CD14-positive monocyte (primary cell): ENCODE measurements at regions not wholly inside any gene's neighbourhood (a gene's known extent, or its start where the extent isn't known, plus 50 kb on each side); places are given as distances from the start of the nearest gene placed in this dataset.

ENCODE experiments used
- DNase-seq, 3 donors: peaks; one replicate each; pipeline ENCODE4 v3.0.0-alpha.2; 2011 to 2022
- H2AFZ ChIP-seq: 2 replicates; pipeline ENCODE4 v1.6.0; 2012; ENCODE audit warnings: mild to moderate bottlenecking, low read depth, low read length, inconsistent platforms; ENCODE audit not compliant: insufficient read depth, poor library complexity, severe bottlenecking
- H3K27ac ChIP-seq, 2 donors: 1 replicate in 1 of 2; 2 replicates in 1 of 2; pipeline ENCODE4 v1.5.1; 2012 to 2013; ENCODE audit warnings: low read length in 2 of 2, control low read depth in 1 of 2, inconsistent platforms in 1 of 2, low read depth in 1 of 2, mild to moderate bottlenecking in 1 of 2
- H3K27me3 ChIP-seq, 2 donors: one replicate each; pipeline versions ENCODE4 v1.6.0 to v1.6.1; 2011 to 2013; ENCODE audit warnings: low read length in 2 of 2; ENCODE audit not compliant: control insufficient read depth in 2 of 2, insufficient read depth in 2 of 2
- H3K36me3 ChIP-seq, 2 donors: replicated peaks in 1 of 2; 1 replicate in 1 of 2; 2 replicates in 1 of 2; pipeline versions ENCODE4 v1.5.1 to v1.6.1; 2012 to 2013; ENCODE audit warnings: low read length in 2 of 2, control low read depth in 1 of 2, inconsistent platforms in 1 of 2, mild to moderate bottlenecking in 1 of 2; ENCODE audit not compliant: insufficient read depth in 2 of 2, control insufficient read depth in 1 of 2
- H3K4me1 ChIP-seq, 2 donors: 1 replicate in 1 of 2; 2 replicates in 1 of 2; pipeline versions ENCODE4 v1.5.1 to v1.6.1; 2012 to 2013; ENCODE audit warnings: low read length in 2 of 2, control low read depth in 1 of 2, inconsistent platforms in 1 of 2, mild to moderate bottlenecking in 1 of 2, moderate library complexity in 1 of 2; ENCODE audit not compliant: insufficient read depth in 2 of 2, control insufficient read depth in 1 of 2
- H3K4me2 ChIP-seq: replicated peaks from 2 replicates; pipeline ENCODE3; 2012; ENCODE audit warnings: low read length, moderate library complexity, mild to moderate bottlenecking; ENCODE audit not compliant: poor library complexity, severe bottlenecking; ENCODE audit errors: extremely low read depth
- H3K4me3 ChIP-seq, 3 experiments: fragments of 200-600 bp in 1 of 3; sonication (generic) in 1 of 3; replicated peaks in 1 of 3; 1 replicate in 2 of 3; 2 replicates in 1 of 3; pipeline ENCODE4 v1.5.1; 2011 to 2013; ENCODE audit warnings: low read length in 3 of 3, mild to moderate bottlenecking in 3 of 3, control low read depth in 2 of 3, low read depth in 2 of 3, inconsistent platforms in 1 of 3, moderate library complexity in 1 of 3
- H3K79me2 ChIP-seq: 2 replicates; pipeline ENCODE4 v1.6.0; 2012; ENCODE audit warnings: mild to moderate bottlenecking, control low read depth, inconsistent platforms, low read length, moderate library complexity; ENCODE audit not compliant: insufficient read depth
- H3K9ac ChIP-seq: 2 replicates; pipeline ENCODE4 v1.6.0; 2017; ENCODE audit warnings: low read length, mild to moderate bottlenecking; ENCODE audit not compliant: insufficient read depth, poor library complexity, severe bottlenecking
- H3K9me3 ChIP-seq, 2 donors: replicated peaks in 1 of 2; 1 replicate in 1 of 2; 2 replicates in 1 of 2; pipeline versions ENCODE4 v1.5.1 to v1.6.1; 2012 to 2013; ENCODE audit warnings: low read length in 2 of 2, control low read depth in 1 of 2; ENCODE audit not compliant: control insufficient read depth in 1 of 2, insufficient read depth in 1 of 2
- H4K20me1 ChIP-seq: 2 replicates; pipeline ENCODE4 v1.6.0; 2012; ENCODE audit warnings: mild to moderate bottlenecking, low read length, control low read depth, moderate library complexity; ENCODE audit not compliant: insufficient read depth
- H3K27ac Mint-ChIP-seq, 7 donors: one replicate each; pipeline ENCODE4 v1.8.0; 2020; ENCODE audit warnings: mild to moderate bottlenecking in 7 of 7, mixed read lengths in 7 of 7, moderate library complexity in 6 of 7, inconsistent platforms in 2 of 7
- H3K27me3 Mint-ChIP-seq, 3 donors: one replicate each; pipeline ENCODE4 v1.8.0; 2021 to 2022; ENCODE audit warnings: low read depth in 3 of 3, mild to moderate bottlenecking in 3 of 3, mixed read lengths in 3 of 3, moderate library complexity in 3 of 3, inconsistent platforms in 1 of 3
- H3K36me3 Mint-ChIP-seq, 2 donors: one replicate each; pipeline ENCODE4 v1.8.0; 2020; ENCODE audit warnings: mixed read lengths in 2 of 2, inconsistent platforms in 1 of 2, mild to moderate bottlenecking in 1 of 2
- H3K4me1 Mint-ChIP-seq: one replicate; pipeline ENCODE4 v1.8.0; 2020; ENCODE audit warnings: mild to moderate bottlenecking, mixed read lengths
- H3K4me3 Mint-ChIP-seq, 2 donors: one replicate each; pipeline ENCODE4 v1.8.0; 2020; ENCODE audit warnings: mild to moderate bottlenecking in 2 of 2, mixed read lengths in 2 of 2, moderate library complexity in 1 of 2
- H3K9me3 Mint-ChIP-seq, 7 donors: one replicate each; pipeline ENCODE4 v1.8.0; 2020 to 2022; ENCODE audit warnings: mixed read lengths in 7 of 7, mild to moderate bottlenecking in 6 of 7, moderate library complexity in 6 of 7, inconsistent platforms in 2 of 7
- WGBS: methylation state at CpG from one replicate; pipeline ENCODE4 v1.1.5; 2013; ENCODE audit warnings: missing lambda C conversion rate; ENCODE audit not compliant: insufficient coverage; 5-methylcytosine and 5-hydroxymethylcytosine counted together
- intact Hi-C, 2 donors: fragments of 100-400 bp; cut with micrococcal nuclease; formaldehyde crosslinking; loops; one replicate each; pipeline versions ENCODE4 v1.15.0 to v1.15.1; 2023
- TF ChIP-seq, protein P1 (sequence below): fragments of 200-600 bp; IDR thresholded peaks from one replicate; pipeline ENCODE4 v1.8.0; 2022; ENCODE audit warnings: antibody characterized with exemption, mild to moderate bottlenecking

DNA sequence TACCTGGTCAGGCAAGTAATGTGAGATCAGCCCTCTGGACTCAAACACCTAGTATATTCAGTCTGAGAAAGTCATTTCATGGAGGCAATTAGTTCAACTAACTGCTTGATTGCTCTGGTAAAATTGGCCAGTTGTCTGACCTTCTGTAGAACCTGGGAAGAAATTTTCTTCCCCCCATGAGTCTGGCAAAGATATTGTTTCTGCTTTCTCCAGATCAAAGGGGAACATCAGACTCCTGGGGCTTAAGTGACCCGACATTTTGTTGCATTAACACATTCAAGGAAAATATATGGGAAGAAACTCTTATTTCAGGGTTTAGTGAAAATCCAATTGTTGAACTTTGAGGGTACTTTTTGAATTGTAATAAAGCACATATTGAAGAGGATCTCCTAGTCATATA, 375.1 kb downstream of the SUCLG1 start:
- no peaks in the 10 kb centered on the region for H3K4me1 ChIP-seq
- Mint-ChIP-seq H3K27ac (no peak overlapping the region), H3K4me1 (no peaks in the 10 kb centered on the region), H3K27me3 (peaks cover 0 to 3% (median 0%) of the 10 kb centered on the region in 3 donors), H3K36me3 (no peaks in the 10 kb centered on the region), H3K4me3 (no peak overlapping the region), H3K9me3 (no peaks in the 10 kb centered on the region)
- H3K4me2 ChIP-seq: no peak overlapping the region
- TF ChIP-seq, protein P1, sequence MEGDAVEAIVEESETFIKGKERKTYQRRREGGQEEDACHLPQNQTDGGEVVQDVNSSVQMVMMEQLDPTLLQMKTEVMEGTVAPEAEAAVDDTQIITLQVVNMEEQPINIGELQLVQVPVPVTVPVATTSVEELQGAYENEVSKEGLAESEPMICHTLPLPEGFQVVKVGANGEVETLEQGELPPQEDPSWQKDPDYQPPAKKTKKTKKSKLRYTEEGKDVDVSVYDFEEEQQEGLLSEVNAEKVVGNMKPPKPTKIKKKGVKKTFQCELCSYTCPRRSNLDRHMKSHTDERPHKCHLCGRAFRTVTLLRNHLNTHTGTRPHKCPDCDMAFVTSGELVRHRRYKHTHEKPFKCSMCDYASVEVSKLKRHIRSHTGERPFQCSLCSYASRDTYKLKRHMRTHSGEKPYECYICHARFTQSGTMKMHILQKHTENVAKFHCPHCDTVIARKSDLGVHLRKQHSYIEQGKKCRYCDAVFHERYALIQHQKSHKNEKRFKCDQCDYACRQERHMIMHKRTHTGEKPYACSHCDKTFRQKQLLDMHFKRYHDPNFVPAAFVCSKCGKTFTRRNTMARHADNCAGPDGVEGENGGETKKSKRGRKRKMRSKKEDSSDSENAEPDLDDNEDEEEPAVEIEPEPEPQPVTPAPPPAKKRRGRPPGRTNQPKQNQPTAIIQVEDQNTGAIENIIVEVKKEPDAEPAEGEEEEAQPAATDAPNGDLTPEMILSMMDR: no peak
- intact Hi-C loops: no loop called here
- H3K9me3 ChIP-seq: no peaks in the 10 kb centered on the region
- no peaks in the 10 kb centered on the region for H3K36me3 ChIP-seq
- H3K27me3 ChIP-seq: no peaks in the 10 kb centered on the region
- no peak overlapping the region for H3K9ac ChIP-seq
- H3K79me2 ChIP-seq: no peaks in the 10 kb centered on the region
- H2AFZ ChIP-seq: no peak overlapping the region
- no CpG with 5 or more reads among the region's 1 CpG for WGBS
- no peak overlapping the region for H3K4me3 ChIP-seq
- no peak overlapping the region for H3K27ac ChIP-seq
- DNase-seq: no peak
- H4K20me1 ChIP-seq: no peaks in the 10 kb centered on the region

DNA sequence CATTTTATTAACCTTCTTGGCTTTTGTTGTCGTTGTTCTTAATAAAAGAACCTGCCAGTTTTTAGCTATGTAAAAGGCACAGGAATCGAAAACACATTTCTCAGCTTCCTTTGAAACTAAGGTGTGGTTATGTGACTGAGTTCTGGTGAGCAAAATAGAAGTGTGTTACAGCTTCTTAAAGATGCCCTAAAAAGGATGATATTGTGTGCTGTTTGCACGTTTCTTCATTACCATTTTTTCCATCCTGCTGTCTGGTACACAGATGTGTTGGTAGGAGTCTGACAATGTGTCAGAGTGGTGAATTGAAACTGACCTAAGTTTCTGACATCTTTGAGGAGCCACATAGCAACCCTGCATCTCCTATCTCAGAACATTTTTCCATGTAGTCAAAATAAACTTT, 380.6 kb downstream of the SUCLG1 start:
- Histone ChIP-seq H3K4me3 (no peak overlapping the region), H3K9ac (no peak overlapping the region), H3K9me3 (no peaks in the 10 kb centered on the region), H3K79me2 (no peaks in the 10 kb centered on the region), H3K4me2 (no peak overlapping the region), H2AFZ (no peak overlapping the region), H4K20me1 (no peaks in the 10 kb centered on the region), H3K27ac (no peak overlapping the region), H3K4me1 (no peaks in the 10 kb centered on the region), H3K36me3 (no peaks in the 10 kb centered on the region), H3K27me3 (no peaks in the 10 kb centered on the region)
- whole genome bisulfite sequencing: no CpG with 5 or more reads among the region's 3 CpGs
- H3K27ac Mint-ChIP-seq: no peak overlapping the region
- no peak for DNase-seq
- H3K9me3 Mint-ChIP-seq: no peaks in the 10 kb centered on the region
- H3K4me1 Mint-ChIP-seq: no peaks in the 10 kb centered on the region
- no peaks in the 10 kb centered on the region for H3K36me3 Mint-ChIP-seq
- no peak overlapping the region for H3K4me3 Mint-ChIP-seq
- intact Hi-C loops: no loop called here
- TF ChIP-seq, protein P1: no peak
- peaks cover 0 to 1% (median 0%) of the 10 kb centered on the region in 3 donors for H3K27me3 Mint-ChIP-seq
